ENCODE measurements at regions not wholly inside any gene's neighbourhood (a gene's known extent, or its start where the extent isn't known, plus 50 kb on each side); places are given as distances from the start of the nearest gene placed in this dataset.

GRCh38 chr15:99452728-99453636 is 112.8 kb upstream of the MEF2A start:
- peaks cover 4 to 21% of the 10 kb centered on the region in 2 donors for H3K4me1 ChIP-seq
- peak; percentile 55 to 84 for DNase-seq
- intact Hi-C loops (cut with DNase I; ENCODE audit: low total_unique reads) = no loop called here
- H3K9me3 ChIP-seq = no peaks in the 10 kb centered on the region
- no peaks in the 10 kb centered on the region for H3K27me3 ChIP-seq
- no peaks in the 10 kb centered on the region for H3K36me3 ChIP-seq
- peak overlapping the region; percentile 90 to 96 for H3K27ac ChIP-seq
- no peak overlapping the region for H3K4me3 ChIP-seq
- TF ChIP-seq CTCF (IDR thresholded peaks at IDR 0.05) = peak in 1 of 4 experiments; percentile 3
- no peak for TF ChIP-seq POLR2A (IDR thresholded peaks at IDR 0.05)

- no peak for DNase-seq
- Histone ChIP-seq H3K4me3 (no peak overlapping the region), H3K36me3 (no peaks in the 10 kb centered on the region), H3K4me1 (peaks cover 4 to 21% of the 10 kb centered on the region in 2 donors), H3K27me3 (no peaks in the 10 kb centered on the region), H3K9me3 (no peaks in the 10 kb centered on the region), H3K27ac (peak overlapping the region; percentile 90 to 96)
- intact Hi-C loops (cut with DNase I; ENCODE audit: low total_unique reads) = no loop called here
- TF ChIP-seq CTCF (IDR thresholded peaks at IDR 0.05) (no peak), POLR2A (IDR thresholded peaks at IDR 0.05) (no peak)
Measured at GRCh38 chr15:99453637-99454030, 112.2 kb upstream of the MEF2A start.

- TF ChIP-seq CTCF (IDR thresholded peaks at IDR 0.05) (no peak), POLR2A (IDR thresholded peaks at IDR 0.05) (no peak)
- intact Hi-C loops (cut with DNase I; ENCODE audit: low total_unique reads) = no loop called here
- H3K4me3 ChIP-seq = no peak overlapping the region
- peaks cover 4 to 21% of the 10 kb centered on the region in 2 donors for H3K4me1 ChIP-seq
- no peaks in the 10 kb centered on the region for H3K27me3 ChIP-seq
- H3K9me3 ChIP-seq = no peaks in the 10 kb centered on the region
- H3K36me3 ChIP-seq = no peaks in the 10 kb centered on the region
- no peak for DNase-seq
- peak overlapping the region; percentile 90 to 96 for H3K27ac ChIP-seq
Measured at GRCh38 chr15:99454107-99454809, 111.5 kb upstream of the MEF2A start.

- Histone ChIP-seq H3K4me1 (peaks cover 4 to 21% of the 10 kb centered on the region in 2 donors), H3K27me3 (no peaks in the 10 kb centered on the region), H3K36me3 (no peaks in the 10 kb centered on the region), H3K9me3 (no peaks in the 10 kb centered on the region), H3K27ac (peak overlapping the region; percentile 90 to 96), H3K4me3 (peak overlapping the region in 1 of 2 donors; percentile 7)
- TF ChIP-seq CTCF (IDR thresholded peaks at IDR 0.05) (peak in 2 of 4 experiments; percentile 3 to 25), POLR2A (IDR thresholded peaks at IDR 0.05) (no peak)
- intact Hi-C loops (cut with DNase I; ENCODE audit: low total_unique reads) = no loop called here
- DNase-seq = peak; percentile 87 to 93
Measured at GRCh38 chr15:99454941-99455788, 110.6 kb upstream of the MEF2A start.

All from uterus (tissue), 3 donors.